ENCODE measurements at regions not wholly inside any gene's neighbourhood (a gene's known extent, or its start where the extent isn't known, plus 50 kb on each side); places are given as distances from the start of the nearest gene placed in this dataset.

GRCh38 chr20:22308934-22309333 lies 275.4 kb downstream of the FOXA2 start:
- DNase-seq = no peak

- DNase-seq = no peak
Measured at GRCh38 chr20:22307409-22307808, 277.0 kb downstream of the FOXA2 start.

GRCh38 chr20:22305381-22305780 lies 279.0 kb downstream of the FOXA2 start:
- DNase-seq = no peak

GRCh38 chr20:22303523-22303922 lies 280.8 kb downstream of the FOXA2 start:
- no peak for DNase-seq

GRCh38 chr20:22302039-22302438 lies 282.3 kb downstream of the FOXA2 start:
- DNase-seq = no peak

GRCh38 chr20:22293886-22294285 lies 290.5 kb downstream of the FOXA2 start:
- DNase-seq = no peak

GRCh38 chr20:22289442-22289841 lies 294.9 kb downstream of the FOXA2 start:
- DNase-seq = no peak

- DNase-seq = no peak
Measured at GRCh38 chr20:22288957-22289356, 295.4 kb downstream of the FOXA2 start.

GRCh38 chr20:22288156-22288555 lies 296.2 kb downstream of the FOXA2 start:
- no peak for DNase-seq

GRCh38 chr20:22285555-22285954 lies 298.8 kb downstream of the FOXA2 start:
- DNase-seq = no peak

GRCh38 chr20:22282696-22283095 lies 301.7 kb downstream of the FOXA2 start:
- DNase-seq = no peak

- no peak for DNase-seq
Measured at GRCh38 chr20:22274330-22274729, 310.0 kb downstream of the FOXA2 start.

GRCh38 chr20:22268675-22269074 lies 315.7 kb downstream of the FOXA2 start:
- DNase-seq = no peak

GRCh38 chr20:22264917-22265316 lies 319.5 kb downstream of the FOXA2 start:
- DNase-seq = no peak

- no peak for DNase-seq
Measured at GRCh38 chr20:22260506-22260905, 323.9 kb downstream of the FOXA2 start.

- DNase-seq = no peak
Measured at GRCh38 chr20:22257912-22258311, 326.5 kb downstream of the FOXA2 start.

GRCh38 chr20:22248051-22248667 lies 336.2 kb downstream of the FOXA2 start:
- no peak for DNase-seq

- no peak for DNase-seq
Measured at GRCh38 chr20:22245139-22245538, 339.2 kb downstream of the FOXA2 start.

- no peak for DNase-seq
Measured at GRCh38 chr20:22243067-22243466, 341.3 kb downstream of the FOXA2 start.

GRCh38 chr20:22241609-22242008 lies 342.8 kb downstream of the FOXA2 start:
- DNase-seq = no peak

GRCh38 chr20:22232923-22233322 lies 351.4 kb downstream of the FOXA2 start:
- no peak for DNase-seq

GRCh38 chr20:22232473-22232872 lies 351.9 kb downstream of the FOXA2 start:
- no peak for DNase-seq

- no peak for DNase-seq
Measured at GRCh38 chr20:22226849-22227700, 357.3 kb downstream of the FOXA2 start.

- no peak for DNase-seq
Measured at GRCh38 chr20:22223236-22223635, 361.1 kb downstream of the FOXA2 start.

All from CD4-positive, alpha-beta T cell treated with Interleukin-10 for 1 hour (primary cell).